ENCODE measurements at regions not wholly inside any gene's neighbourhood (a gene's known extent, or its start where the extent isn't known, plus 50 kb on each side); places are given as distances from the start of the nearest gene placed in this dataset.

GRCh38 chr6:93164781-93165180, 254.6 kb downstream of the EPHA7 start:
- TF ChIP-seq CTCF (IDR thresholded peaks at IDR 0.05; ENCODE audit: borderline replicate concordance, control extremely low read depth, extremely low read depth, insufficient read depth, missing control alignments): no peak
- no peak for DNase-seq (ENCODE audit: low spot score)
- in situ Hi-C loops (cut with MboI; ENCODE audit: low sequenced_read_pairs, unreplicated experiment): no loop called here

GRCh38 chr6:93163146-93163545, 256.2 kb downstream of the EPHA7 start:
- in situ Hi-C loops (cut with MboI; ENCODE audit: low sequenced_read_pairs, unreplicated experiment): no loop called here
- no peak for DNase-seq (ENCODE audit: low spot score)
- no peak for TF ChIP-seq CTCF (IDR thresholded peaks at IDR 0.05; ENCODE audit: borderline replicate concordance, control extremely low read depth, extremely low read depth, insufficient read depth, missing control alignments)

- DNase-seq (ENCODE audit: low spot score): no peak
- no peak for TF ChIP-seq CTCF (IDR thresholded peaks at IDR 0.05; ENCODE audit: borderline replicate concordance, control extremely low read depth, extremely low read depth, insufficient read depth, missing control alignments)
Observed at GRCh38 chr6:93139408-93140081, 279.8 kb downstream of the EPHA7 start.

GRCh38 chr6:93136111-93136510, 283.2 kb downstream of the EPHA7 start:
- no peak for TF ChIP-seq CTCF (IDR thresholded peaks at IDR 0.05; ENCODE audit: borderline replicate concordance, control extremely low read depth, extremely low read depth, insufficient read depth, missing control alignments)
- DNase-seq (ENCODE audit: low spot score): no peak
- in situ Hi-C loops (cut with MboI; ENCODE audit: low sequenced_read_pairs, unreplicated experiment): no loop called here

More at GRCh38 chr6:93139408-93140081, 279.8 kb downstream of the EPHA7 start:
- in situ Hi-C loops (cut with MboI; ENCODE audit: low sequenced_read_pairs, unreplicated experiment): no loop called here

- in situ Hi-C loops (cut with MboI; ENCODE audit: low sequenced_read_pairs, unreplicated experiment): no loop called here
- DNase-seq (ENCODE audit: low spot score): no peak
- no peak for TF ChIP-seq CTCF (IDR thresholded peaks at IDR 0.05; ENCODE audit: borderline replicate concordance, control extremely low read depth, extremely low read depth, insufficient read depth, missing control alignments)
Observed at GRCh38 chr6:93124006-93124632, 295.2 kb downstream of the EPHA7 start.

GRCh38 chr6:93123585-93123984, 295.8 kb downstream of the EPHA7 start:
- in situ Hi-C loops (cut with MboI; ENCODE audit: low sequenced_read_pairs, unreplicated experiment): no loop called here
- DNase-seq (ENCODE audit: low spot score): no peak
- TF ChIP-seq CTCF (IDR thresholded peaks at IDR 0.05; ENCODE audit: borderline replicate concordance, control extremely low read depth, extremely low read depth, insufficient read depth, missing control alignments): no peak

Measured in GM13976 (cell line).